ENCODE measurements at regions not wholly inside any gene's neighbourhood (a gene's known extent, or its start where the extent isn't known, plus 50 kb on each side); places are given as distances from the start of the nearest gene placed in this dataset.

DNA sequence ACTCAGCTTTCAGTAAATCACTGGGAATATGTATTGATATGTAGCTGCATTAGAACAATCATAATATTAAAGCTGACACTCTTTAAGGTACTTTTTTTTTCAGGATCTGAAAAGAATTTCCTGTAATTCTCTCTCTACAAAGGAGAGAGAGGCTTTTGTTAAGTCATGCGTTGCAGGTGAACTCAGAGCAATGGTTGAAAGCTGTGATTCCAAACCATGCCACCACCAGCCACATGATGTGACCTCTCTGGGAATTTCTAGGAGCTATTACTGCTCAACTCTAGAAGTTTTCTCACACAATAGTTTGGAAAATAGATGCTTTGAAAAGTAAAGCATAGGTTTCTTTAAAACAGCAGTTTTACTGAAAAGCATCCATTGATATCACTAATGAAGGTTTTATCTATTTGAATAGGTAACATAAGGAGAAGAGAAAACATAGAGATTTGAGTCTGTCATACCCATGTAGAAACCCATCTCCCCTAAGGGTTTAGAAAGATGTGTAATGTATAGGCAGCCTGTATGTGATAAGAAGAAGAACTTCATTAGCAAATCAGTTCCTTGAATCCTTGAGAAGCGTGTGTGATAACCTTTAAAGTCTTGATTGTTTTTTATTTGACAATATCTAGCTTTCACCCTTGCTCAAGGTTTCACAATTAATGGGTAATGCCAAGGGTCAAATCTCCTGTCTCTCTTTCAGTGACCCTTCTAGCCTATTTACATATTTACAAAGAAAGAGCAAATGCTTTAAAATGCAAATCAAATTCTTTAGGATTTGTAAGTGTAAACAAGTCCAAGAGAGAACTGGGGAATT is 161.0 kb upstream of the ANKRD50 start (continued):
- TF ChIP-seq TAF1 (IDR thresholded peaks at IDR 0.05; ENCODE audit: low read depth, low read length) (no peak), POLR2A (IDR thresholded peaks at IDR 0.05; ENCODE audit: control extremely low read depth in 1 of 2, low read depth in 2 of 2, low read length in 2 of 2) (no peak), BRCA1 (IDR thresholded peaks at IDR 0.05; ENCODE audit: low read depth, low read length) (no peak), JUN (IDR thresholded peaks at IDR 0.05; ENCODE audit: low read depth, low read length) (no peak), POU5F1 (IDR thresholded peaks at IDR 0.05; ENCODE audit: low read depth, low read length) (0 out of 2 replicates have a peak, but pooled peaks have one; percentile 35), MAFK (IDR thresholded peaks at IDR 0.05; ENCODE audit: low read depth, low read length) (no peak), SP1 (IDR thresholded peaks at IDR 0.05; ENCODE audit: low read depth, low read length) (no peak), BCL11A (IDR thresholded peaks at IDR 0.05; ENCODE audit: low read depth in 2 of 2, low read length in 2 of 2) (no peak), BACH1 (IDR thresholded peaks at IDR 0.05; ENCODE audit: low read length) (no peak)
- TF ChIP-seq, protein P1, sequence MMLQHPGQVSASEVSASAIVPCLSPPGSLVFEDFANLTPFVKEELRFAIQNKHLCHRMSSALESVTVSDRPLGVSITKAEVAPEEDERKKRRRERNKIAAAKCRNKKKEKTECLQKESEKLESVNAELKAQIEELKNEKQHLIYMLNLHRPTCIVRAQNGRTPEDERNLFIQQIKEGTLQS (IDR thresholded peaks at IDR 0.05; ENCODE audit: insufficient read depth, low read depth, low read length): no peak
- TF ChIP-seq, protein P2, sequence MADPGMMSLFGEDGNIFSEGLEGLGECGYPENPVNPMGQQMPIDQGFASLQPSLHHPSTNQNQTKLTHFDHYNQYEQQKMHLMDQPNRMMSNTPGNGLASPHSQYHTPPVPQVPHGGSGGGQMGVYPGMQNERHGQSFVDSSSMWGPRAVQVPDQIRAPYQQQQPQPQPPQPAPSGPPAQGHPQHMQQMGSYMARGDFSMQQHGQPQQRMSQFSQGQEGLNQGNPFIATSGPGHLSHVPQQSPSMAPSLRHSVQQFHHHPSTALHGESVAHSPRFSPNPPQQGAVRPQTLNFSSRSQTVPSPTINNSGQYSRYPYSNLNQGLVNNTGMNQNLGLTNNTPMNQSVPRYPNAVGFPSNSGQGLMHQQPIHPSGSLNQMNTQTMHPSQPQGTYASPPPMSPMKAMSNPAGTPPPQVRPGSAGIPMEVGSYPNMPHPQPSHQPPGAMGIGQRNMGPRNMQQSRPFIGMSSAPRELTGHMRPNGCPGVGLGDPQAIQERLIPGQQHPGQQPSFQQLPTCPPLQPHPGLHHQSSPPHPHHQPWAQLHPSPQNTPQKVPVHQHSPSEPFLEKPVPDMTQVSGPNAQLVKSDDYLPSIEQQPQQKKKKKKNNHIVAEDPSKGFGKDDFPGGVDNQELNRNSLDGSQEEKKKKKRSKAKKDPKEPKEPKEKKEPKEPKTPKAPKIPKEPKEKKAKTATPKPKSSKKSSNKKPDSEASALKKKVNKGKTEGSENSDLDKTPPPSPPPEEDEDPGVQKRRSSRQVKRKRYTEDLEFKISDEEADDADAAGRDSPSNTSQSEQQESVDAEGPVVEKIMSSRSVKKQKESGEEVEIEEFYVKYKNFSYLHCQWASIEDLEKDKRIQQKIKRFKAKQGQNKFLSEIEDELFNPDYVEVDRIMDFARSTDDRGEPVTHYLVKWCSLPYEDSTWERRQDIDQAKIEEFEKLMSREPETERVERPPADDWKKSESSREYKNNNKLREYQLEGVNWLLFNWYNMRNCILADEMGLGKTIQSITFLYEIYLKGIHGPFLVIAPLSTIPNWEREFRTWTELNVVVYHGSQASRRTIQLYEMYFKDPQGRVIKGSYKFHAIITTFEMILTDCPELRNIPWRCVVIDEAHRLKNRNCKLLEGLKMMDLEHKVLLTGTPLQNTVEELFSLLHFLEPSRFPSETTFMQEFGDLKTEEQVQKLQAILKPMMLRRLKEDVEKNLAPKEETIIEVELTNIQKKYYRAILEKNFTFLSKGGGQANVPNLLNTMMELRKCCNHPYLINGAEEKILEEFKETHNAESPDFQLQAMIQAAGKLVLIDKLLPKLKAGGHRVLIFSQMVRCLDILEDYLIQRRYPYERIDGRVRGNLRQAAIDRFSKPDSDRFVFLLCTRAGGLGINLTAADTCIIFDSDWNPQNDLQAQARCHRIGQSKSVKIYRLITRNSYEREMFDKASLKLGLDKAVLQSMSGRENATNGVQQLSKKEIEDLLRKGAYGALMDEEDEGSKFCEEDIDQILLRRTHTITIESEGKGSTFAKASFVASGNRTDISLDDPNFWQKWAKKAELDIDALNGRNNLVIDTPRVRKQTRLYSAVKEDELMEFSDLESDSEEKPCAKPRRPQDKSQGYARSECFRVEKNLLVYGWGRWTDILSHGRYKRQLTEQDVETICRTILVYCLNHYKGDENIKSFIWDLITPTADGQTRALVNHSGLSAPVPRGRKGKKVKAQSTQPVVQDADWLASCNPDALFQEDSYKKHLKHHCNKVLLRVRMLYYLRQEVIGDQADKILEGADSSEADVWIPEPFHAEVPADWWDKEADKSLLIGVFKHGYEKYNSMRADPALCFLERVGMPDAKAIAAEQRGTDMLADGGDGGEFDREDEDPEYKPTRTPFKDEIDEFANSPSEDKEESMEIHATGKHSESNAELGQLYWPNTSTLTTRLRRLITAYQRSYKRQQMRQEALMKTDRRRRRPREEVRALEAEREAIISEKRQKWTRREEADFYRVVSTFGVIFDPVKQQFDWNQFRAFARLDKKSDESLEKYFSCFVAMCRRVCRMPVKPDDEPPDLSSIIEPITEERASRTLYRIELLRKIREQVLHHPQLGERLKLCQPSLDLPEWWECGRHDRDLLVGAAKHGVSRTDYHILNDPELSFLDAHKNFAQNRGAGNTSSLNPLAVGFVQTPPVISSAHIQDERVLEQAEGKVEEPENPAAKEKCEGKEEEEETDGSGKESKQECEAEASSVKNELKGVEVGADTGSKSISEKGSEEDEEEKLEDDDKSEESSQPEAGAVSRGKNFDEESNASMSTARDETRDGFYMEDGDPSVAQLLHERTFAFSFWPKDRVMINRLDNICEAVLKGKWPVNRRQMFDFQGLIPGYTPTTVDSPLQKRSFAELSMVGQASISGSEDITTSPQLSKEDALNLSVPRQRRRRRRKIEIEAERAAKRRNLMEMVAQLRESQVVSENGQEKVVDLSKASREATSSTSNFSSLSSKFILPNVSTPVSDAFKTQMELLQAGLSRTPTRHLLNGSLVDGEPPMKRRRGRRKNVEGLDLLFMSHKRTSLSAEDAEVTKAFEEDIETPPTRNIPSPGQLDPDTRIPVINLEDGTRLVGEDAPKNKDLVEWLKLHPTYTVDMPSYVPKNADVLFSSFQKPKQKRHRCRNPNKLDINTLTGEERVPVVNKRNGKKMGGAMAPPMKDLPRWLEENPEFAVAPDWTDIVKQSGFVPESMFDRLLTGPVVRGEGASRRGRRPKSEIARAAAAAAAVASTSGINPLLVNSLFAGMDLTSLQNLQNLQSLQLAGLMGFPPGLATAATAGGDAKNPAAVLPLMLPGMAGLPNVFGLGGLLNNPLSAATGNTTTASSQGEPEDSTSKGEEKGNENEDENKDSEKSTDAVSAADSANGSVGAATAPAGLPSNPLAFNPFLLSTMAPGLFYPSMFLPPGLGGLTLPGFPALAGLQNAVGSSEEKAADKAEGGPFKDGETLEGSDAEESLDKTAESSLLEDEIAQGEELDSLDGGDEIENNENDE (IDR thresholded peaks at IDR 0.05; ENCODE audit: insufficient replicate concordance, low read length): peak; percentile 90

Measured in H1 (cell line).